NT2/D1 (cell line): ENCODE measurements at regions not wholly inside any gene's neighbourhood (a gene's known extent, or its start where the extent isn't known, plus 50 kb on each side); places are given as distances from the start of the nearest gene placed in this dataset.

ENCODE experiments used
- DNase-seq: peaks from one replicate; pipeline ENCODE4 v3.0.0-alpha.2; 2011; ENCODE audit warnings: low read depth, low spot score
- H3K27me3 ChIP-seq: 2 replicates; pipeline ENCODE4 v1.6.0; 2011; ENCODE audit warnings: mild to moderate bottlenecking; ENCODE audit not compliant: insufficient read length, insufficient read depth
- H3K36me3 ChIP-seq: 2 replicates; pipeline ENCODE4 v1.6.1; 2011; ENCODE audit warnings: mild to moderate bottlenecking, low read length, mixed read lengths; ENCODE audit not compliant: insufficient read depth, insufficient read length
- H3K4me1 ChIP-seq: 2 replicates; pipeline ENCODE4 v1.5.1; 2011; ENCODE audit not compliant: insufficient read depth, insufficient read length
- H3K4me3 ChIP-seq: 2 replicates; pipeline ENCODE4 v1.5.1; 2011; ENCODE audit warnings: low read depth; ENCODE audit not compliant: insufficient read length
- H3K9ac ChIP-seq: 2 replicates; pipeline ENCODE4 v1.6.0; 2011; ENCODE audit warnings: low read depth; ENCODE audit not compliant: insufficient read length
- H3K9me3 ChIP-seq: 2 replicates; pipeline ENCODE4 v1.5.1; 2011; ENCODE audit warnings: mild to moderate bottlenecking, low read length; ENCODE audit not compliant: insufficient read depth
- SUZ12 ChIP-seq: IDR thresholded peaks from 2 replicates; pipeline ENCODE4 v1.6.1; 2011; ENCODE audit not compliant: insufficient read length, insufficient read depth; ENCODE audit errors: extremely low read depth
- YY1 ChIP-seq: IDR thresholded peaks from 2 replicates; pipeline ENCODE4 v1.6.1; 2011; ENCODE audit not compliant: insufficient read length, insufficient read depth
- ZNF274 ChIP-seq: IDR thresholded peaks from 2 replicates; pipeline ENCODE4 v1.6.1; 2011; ENCODE audit warnings: mild to moderate bottlenecking, low read depth, low read length

- H3K4me1 ChIP-seq = no peaks in the 10 kb centered on the region
- TF ChIP-seq ZNF274 (no peak), YY1 (no peak), SUZ12 (no peak)
- H3K9me3 ChIP-seq = no peaks in the 10 kb centered on the region
Observed at GRCh38 chr9:16180091-16180490, 627.2 kb downstream of the CCDC171 start.

GRCh38 chr9:16180546-16180945 lies 627.7 kb downstream of the CCDC171 start:
- H3K27me3 ChIP-seq = no peaks in the 10 kb centered on the region
- H3K9me3 ChIP-seq = no peaks in the 10 kb centered on the region
- no peak overlapping the region for H3K9ac ChIP-seq
- no peaks in the 10 kb centered on the region for H3K4me1 ChIP-seq
- DNase-seq = no peak
- no peak overlapping the region for H3K4me3 ChIP-seq
- H3K36me3 ChIP-seq = no peaks in the 10 kb centered on the region
- TF ChIP-seq SUZ12 (no peak), ZNF274 (no peak), YY1 (no peak)

More at GRCh38 chr9:16180091-16180490, 627.2 kb downstream of the CCDC171 start:
- H3K36me3 ChIP-seq = no peaks in the 10 kb centered on the region
- DNase-seq = no peak
- no peak overlapping the region for H3K4me3 ChIP-seq
- no peaks in the 10 kb centered on the region for H3K27me3 ChIP-seq
- H3K9ac ChIP-seq = no peak overlapping the region

- no peak overlapping the region for H3K4me3 ChIP-seq
- TF ChIP-seq YY1 (no peak), ZNF274 (no peak), SUZ12 (no peak)
- H3K9me3 ChIP-seq = no peaks in the 10 kb centered on the region
- no peak for DNase-seq
- no peaks in the 10 kb centered on the region for H3K4me1 ChIP-seq
- H3K36me3 ChIP-seq = no peaks in the 10 kb centered on the region
- no peaks in the 10 kb centered on the region for H3K27me3 ChIP-seq
- no peak overlapping the region for H3K9ac ChIP-seq
Observed at GRCh38 chr9:16181539-16181938, 628.7 kb downstream of the CCDC171 start.

- H3K4me3 ChIP-seq = no peak overlapping the region
- no peak overlapping the region for H3K9ac ChIP-seq
- DNase-seq = no peak
- H3K27me3 ChIP-seq = no peaks in the 10 kb centered on the region
- no peaks in the 10 kb centered on the region for H3K4me1 ChIP-seq
- no peak for TF ChIP-seq ZNF274
- no peak for TF ChIP-seq SUZ12
- TF ChIP-seq YY1 = no peak
- no peaks in the 10 kb centered on the region for H3K9me3 ChIP-seq
- no peaks in the 10 kb centered on the region for H3K36me3 ChIP-seq
Observed at GRCh38 chr9:16182784-16183183, 629.9 kb downstream of the CCDC171 start.

- no peak for DNase-seq
- peaks cover 9% of the 10 kb centered on the region for H3K9me3 ChIP-seq
- no peak overlapping the region for H3K4me3 ChIP-seq
- no peak overlapping the region for H3K9ac ChIP-seq
- no peaks in the 10 kb centered on the region for H3K27me3 ChIP-seq
- no peaks in the 10 kb centered on the region for H3K4me1 ChIP-seq
- no peaks in the 10 kb centered on the region for H3K36me3 ChIP-seq
- no peak for TF ChIP-seq SUZ12
- no peak for TF ChIP-seq YY1
- TF ChIP-seq ZNF274 = no peak
Observed at GRCh38 chr9:16184964-16185646, 632.3 kb downstream of the CCDC171 start.

GRCh38 chr9:16191191-16191590 lies 638.3 kb downstream of the CCDC171 start:
- peaks cover 9% of the 10 kb centered on the region for H3K9me3 ChIP-seq
- H3K4me3 ChIP-seq = no peak overlapping the region
- H3K27me3 ChIP-seq = no peaks in the 10 kb centered on the region
- TF ChIP-seq YY1 = no peak
- no peak for TF ChIP-seq SUZ12
- TF ChIP-seq ZNF274 = no peak
- DNase-seq = no peak
- no peak overlapping the region for H3K9ac ChIP-seq
- H3K36me3 ChIP-seq = no peaks in the 10 kb centered on the region
- H3K4me1 ChIP-seq = no peaks in the 10 kb centered on the region

- Histone ChIP-seq H3K9me3 (peaks cover 9% of the 10 kb centered on the region), H3K27me3 (no peaks in the 10 kb centered on the region), H3K9ac (peak overlapping the region; percentile 59), H3K4me1 (no peaks in the 10 kb centered on the region), H3K4me3 (no peak overlapping the region), H3K36me3 (no peaks in the 10 kb centered on the region)
- no peak for TF ChIP-seq ZNF274
- no peak for TF ChIP-seq YY1
- no peak for TF ChIP-seq SUZ12
- peak; percentile 77 for DNase-seq
Observed at GRCh38 chr9:16191691-16192402, 639.0 kb downstream of the CCDC171 start.
